Tibial artery (tissue), 4 donors: ENCODE measurements at regions not wholly inside any gene's neighbourhood (a gene's known extent, or its start where the extent isn't known, plus 50 kb on each side); places are given as distances from the start of the nearest gene placed in this dataset.

Experiments used
- DNase-seq, 2 donors: peaks; one replicate each; pipeline ENCODE4 v3.0.0-alpha.2; 2019
- H3K27ac ChIP-seq, 2 donors: fragments of 200-600 bp; sonication (generic) in 1 of 2; 1 replicate in 1 of 2; 2 replicates in 1 of 2; pipeline ENCODE4 v1.5.1; 2018 to 2019; ENCODE audit warnings: mild to moderate bottlenecking in 1 of 2
- H3K27me3 ChIP-seq, 2 donors: fragments of 200-600 bp; sonication (generic) in 1 of 2; one replicate each; pipeline versions ENCODE4 v1.5.1 to v1.6.0; 2016 to 2019
- H3K36me3 ChIP-seq, 3 donors: fragments of 200-600 bp; sonication (generic) in 2 of 3; one replicate each; pipeline ENCODE4 v1.5.1; 2016 to 2019; ENCODE audit warnings: mild to moderate bottlenecking in 2 of 3
- H3K4me1 ChIP-seq, 4 donors: fragments of 200-600 bp; sonication (generic) in 2 of 4; 1 replicate in 3 of 4; 2 replicates in 1 of 4; pipeline ENCODE4 v1.5.1; 2016 to 2019
- H3K4me3 ChIP-seq, 2 donors: fragments of 200-600 bp; sonication (generic) in 1 of 2; 1 replicate in 1 of 2; 2 replicates in 1 of 2; pipeline ENCODE4 v1.5.1; 2018 to 2019; ENCODE audit warnings: mild to moderate bottlenecking in 2 of 2
- H3K9me3 ChIP-seq, 3 donors: fragments of 200-600 bp; sonication (generic) in 1 of 3; one replicate each; pipeline ENCODE4 v1.5.1; 2016 to 2019
- intact Hi-C: fragments of 100-400 bp; cut with DNase I; formaldehyde crosslinking; loops from one replicate; pipeline ENCODE4 v1.15.0; 2023; ENCODE audit warnings: low total_unique reads
- TF ChIP-seq, protein P1 (sequence below), 2 experiments: fragments of 200-600 bp in 1 of 2; fragments of 450-650 bp in 1 of 2; IDR thresholded peaks; one replicate each; pipeline ENCODE4 v1.5.1; 2017 to 2019; ENCODE audit warnings: antibody characterized with exemption in 2 of 2, mild to moderate bottlenecking in 1 of 2, moderate library complexity in 1 of 2

- no peak for DNase-seq
- Histone ChIP-seq H3K27me3 (no peaks in the 10 kb centered on the region), H3K4me1 (peaks cover 0 to 20% (median 3%) of the 10 kb centered on the region in 4 donors), H3K9me3 (no peaks in the 10 kb centered on the region), H3K36me3 (no peaks in the 10 kb centered on the region), H3K27ac (no peak overlapping the region), H3K4me3 (no peak overlapping the region)
- intact Hi-C loops = no loop called here
- TF ChIP-seq, protein P1, sequence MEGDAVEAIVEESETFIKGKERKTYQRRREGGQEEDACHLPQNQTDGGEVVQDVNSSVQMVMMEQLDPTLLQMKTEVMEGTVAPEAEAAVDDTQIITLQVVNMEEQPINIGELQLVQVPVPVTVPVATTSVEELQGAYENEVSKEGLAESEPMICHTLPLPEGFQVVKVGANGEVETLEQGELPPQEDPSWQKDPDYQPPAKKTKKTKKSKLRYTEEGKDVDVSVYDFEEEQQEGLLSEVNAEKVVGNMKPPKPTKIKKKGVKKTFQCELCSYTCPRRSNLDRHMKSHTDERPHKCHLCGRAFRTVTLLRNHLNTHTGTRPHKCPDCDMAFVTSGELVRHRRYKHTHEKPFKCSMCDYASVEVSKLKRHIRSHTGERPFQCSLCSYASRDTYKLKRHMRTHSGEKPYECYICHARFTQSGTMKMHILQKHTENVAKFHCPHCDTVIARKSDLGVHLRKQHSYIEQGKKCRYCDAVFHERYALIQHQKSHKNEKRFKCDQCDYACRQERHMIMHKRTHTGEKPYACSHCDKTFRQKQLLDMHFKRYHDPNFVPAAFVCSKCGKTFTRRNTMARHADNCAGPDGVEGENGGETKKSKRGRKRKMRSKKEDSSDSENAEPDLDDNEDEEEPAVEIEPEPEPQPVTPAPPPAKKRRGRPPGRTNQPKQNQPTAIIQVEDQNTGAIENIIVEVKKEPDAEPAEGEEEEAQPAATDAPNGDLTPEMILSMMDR (IDR thresholded peaks at IDR 0.05) = no peak
Observed at GRCh38 chr18:45423659-45424058, 191.6 kb upstream of the SLC14A2 start.

DNA sequence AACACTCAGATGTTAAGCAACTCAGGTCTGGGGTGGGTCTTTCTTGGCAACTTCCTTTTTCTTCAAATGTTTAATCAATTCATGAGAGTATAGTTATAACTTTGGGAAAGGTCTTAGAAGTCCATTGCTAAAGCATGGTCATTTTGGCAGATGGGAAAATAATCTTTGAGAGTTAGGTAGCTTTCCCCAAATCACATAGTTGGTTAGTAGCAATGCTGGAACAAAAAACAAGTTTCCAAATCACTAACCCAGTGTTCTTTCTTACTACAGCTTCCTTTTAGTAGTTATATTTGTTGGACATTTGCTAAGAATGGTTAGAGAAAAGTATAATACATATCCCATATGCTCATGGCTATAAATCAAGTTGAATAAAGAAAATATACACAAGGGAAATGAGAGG, 185.2 kb upstream of the SLC14A2 start:
- no peak for DNase-seq
- Histone ChIP-seq H3K27ac (no peak overlapping the region), H3K27me3 (no peaks in the 10 kb centered on the region), H3K9me3 (no peaks in the 10 kb centered on the region), H3K4me1 (peaks cover 0 to 21% (median 4%) of the 10 kb centered on the region in 4 donors), H3K36me3 (no peaks in the 10 kb centered on the region), H3K4me3 (no peak overlapping the region)
- TF ChIP-seq, protein P1 (IDR thresholded peaks at IDR 0.05) = no peak
- intact Hi-C loops = no loop called here

GRCh38 chr18:45435810-45436209, 179.5 kb upstream of the SLC14A2 start:
- Histone ChIP-seq H3K36me3 (no peaks in the 10 kb centered on the region), H3K4me3 (no peak overlapping the region), H3K9me3 (no peaks in the 10 kb centered on the region), H3K4me1 (peaks cover 0 to 23% (median 4%) of the 10 kb centered on the region in 4 donors), H3K27ac (no peak overlapping the region), H3K27me3 (no peaks in the 10 kb centered on the region)
- no peak for DNase-seq
- TF ChIP-seq, protein P1 (IDR thresholded peaks at IDR 0.05) = no peak
- intact Hi-C loops = no loop called here

- Histone ChIP-seq H3K36me3 (no peaks in the 10 kb centered on the region), H3K4me3 (no peak overlapping the region), H3K9me3 (no peaks in the 10 kb centered on the region), H3K4me1 (peaks cover 0 to 23% (median 6%) of the 10 kb centered on the region in 4 donors), H3K27ac (no peak overlapping the region), H3K27me3 (no peaks in the 10 kb centered on the region)
- intact Hi-C loops = no loop called here
- TF ChIP-seq, protein P1 (IDR thresholded peaks at IDR 0.05) = no peak
- DNase-seq = no peak
Observed at GRCh38 chr18:45437366-45437765, 177.9 kb upstream of the SLC14A2 start.

- H3K27me3 ChIP-seq = no peaks in the 10 kb centered on the region
- H3K4me1 ChIP-seq = peaks cover 0 to 22% (median 6%) of the 10 kb centered on the region in 4 donors
- H3K4me3 ChIP-seq = no peak overlapping the region
- intact Hi-C loops = no loop called here
- H3K36me3 ChIP-seq = no peaks in the 10 kb centered on the region
- H3K9me3 ChIP-seq = no peaks in the 10 kb centered on the region
- no peak overlapping the region for H3K27ac ChIP-seq
- TF ChIP-seq, protein P1 (IDR thresholded peaks at IDR 0.05) = no peak
- DNase-seq = no peak
Observed at GRCh38 chr18:45439851-45440645, 175.2 kb upstream of the SLC14A2 start.
